Left ventricle myocardium inferior (tissue), 1 donor: ENCODE measurements at regions not wholly inside any gene's neighbourhood (a gene's known extent, or its start where the extent isn't known, plus 50 kb on each side); places are given as distances from the start of the nearest gene placed in this dataset.

Source experiments
- DNase-seq: peaks from one replicate; pipeline ENCODE4 v3.0.0-alpha.2; 2020
- H3K27ac ChIP-seq: fragments of 200-600 bp; replicated peaks from 2 replicates; pipeline ENCODE4 v1.8.0; 2021
- H3K27me3 ChIP-seq: fragments of 200-600 bp; 2 replicates; pipeline ENCODE4 v1.8.0; 2021; ENCODE audit warnings: low read depth
- H3K36me3 ChIP-seq: fragments of 200-600 bp; 2 replicates; pipeline ENCODE4 v1.8.0; 2021
- H3K4me1 ChIP-seq: fragments of 200-600 bp; 2 replicates; pipeline ENCODE4 v1.8.0; 2021
- H3K4me3 ChIP-seq: fragments of 200-600 bp; 2 replicates; pipeline ENCODE4 v1.8.0; 2021; ENCODE audit warnings: mild to moderate bottlenecking, moderate library complexity
- H3K9me3 ChIP-seq: fragments of 200-600 bp; replicated peaks from 2 replicates; pipeline ENCODE4 v1.8.0; 2021
- CTCF ChIP-seq: fragments of 200-600 bp; IDR thresholded peaks from 2 replicates; pipeline ENCODE4 v1.8.0; 2021; ENCODE audit warnings: antibody characterized with exemption, mild to moderate bottlenecking, borderline replicate concordance
- intact Hi-C: fragments of 100-400 bp; cut with micrococcal nuclease; formaldehyde crosslinking; loops from one replicate; pipeline ENCODE4 v1.11.0; 2022
- donor health status: DM: no; HTN: yes; CAD: no; lungs with severe emphysema.

DNA sequence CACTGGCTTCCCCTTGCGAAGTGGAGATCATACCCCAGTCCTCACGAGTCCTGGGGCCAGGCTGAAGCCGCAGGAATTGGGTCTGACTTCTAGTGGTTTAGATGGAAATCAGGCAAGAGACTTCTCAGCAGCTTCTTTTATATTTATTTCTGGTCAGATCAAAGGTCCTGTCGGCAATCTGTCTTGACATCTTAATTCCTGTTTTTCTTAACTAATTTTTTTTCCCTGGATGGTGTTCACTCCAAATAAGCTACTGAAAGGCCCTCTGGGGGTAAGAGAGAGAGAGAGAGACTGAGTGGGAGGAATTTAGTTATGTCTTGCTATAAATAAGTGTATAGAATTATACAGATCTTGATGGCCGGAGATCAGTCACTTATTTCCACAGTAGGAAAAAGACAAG lies 698.7 kb upstream of the TBX3 start:
- no peaks in the 10 kb centered on the region for H3K9me3 ChIP-seq
- TF ChIP-seq CTCF = no peak
- no peaks in the 10 kb centered on the region for H3K4me1 ChIP-seq
- peaks cover 58% of the 10 kb centered on the region for H3K27me3 ChIP-seq
- no peak for DNase-seq
- H3K27ac ChIP-seq = no peak overlapping the region
- no peaks in the 10 kb centered on the region for H3K36me3 ChIP-seq
- no peak overlapping the region for H3K4me3 ChIP-seq
- intact Hi-C loops = no loop called here

DNA sequence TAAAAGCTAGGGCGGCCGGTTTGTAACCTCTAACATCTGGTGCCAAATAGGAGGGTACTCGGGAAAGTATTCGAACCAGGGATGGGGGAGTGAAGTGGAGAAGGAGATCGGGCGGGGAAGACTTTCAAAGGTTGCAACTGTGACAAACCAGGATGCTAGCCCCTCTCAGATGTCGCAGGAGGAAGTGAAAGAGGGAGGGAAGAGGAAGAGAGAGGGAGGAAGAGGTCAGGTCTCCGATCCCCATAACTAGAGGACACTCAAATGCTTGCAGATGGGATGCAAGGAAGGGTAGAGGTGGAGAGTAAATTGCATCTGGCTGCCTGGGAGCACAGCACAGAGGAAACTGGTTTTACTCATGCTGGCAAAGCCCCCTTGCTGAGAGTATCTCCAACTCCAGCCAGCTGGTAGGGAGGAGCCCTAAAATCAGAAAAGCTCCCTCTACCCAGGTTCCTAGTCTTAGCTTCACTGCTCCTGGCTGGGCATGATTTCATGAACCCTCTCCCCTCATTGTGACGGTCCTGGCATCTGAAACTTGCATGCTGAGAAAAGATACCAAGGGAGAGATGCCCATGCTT lies 696.7 kb upstream of the TBX3 start:
- DNase-seq = no peak
- Histone ChIP-seq H3K9me3 (no peaks in the 10 kb centered on the region), H3K4me1 (no peaks in the 10 kb centered on the region), H3K27ac (no peak overlapping the region), H3K36me3 (no peaks in the 10 kb centered on the region), H3K4me3 (no peak overlapping the region), H3K27me3 (peaks cover 49% of the 10 kb centered on the region)
- intact Hi-C loops = no loop called here
- no peak for TF ChIP-seq CTCF

GRCh38 chr12:115378291-115378690 lies 694.3 kb upstream of the TBX3 start:
- peaks cover 46% of the 10 kb centered on the region for H3K27me3 ChIP-seq
- H3K27ac ChIP-seq = no peak overlapping the region
- no peak for DNase-seq
- no peaks in the 10 kb centered on the region for H3K36me3 ChIP-seq
- no peak for TF ChIP-seq CTCF
- intact Hi-C loops = no loop called here
- no peak overlapping the region for H3K4me3 ChIP-seq
- H3K9me3 ChIP-seq = no peaks in the 10 kb centered on the region
- no peaks in the 10 kb centered on the region for H3K4me1 ChIP-seq

DNA sequence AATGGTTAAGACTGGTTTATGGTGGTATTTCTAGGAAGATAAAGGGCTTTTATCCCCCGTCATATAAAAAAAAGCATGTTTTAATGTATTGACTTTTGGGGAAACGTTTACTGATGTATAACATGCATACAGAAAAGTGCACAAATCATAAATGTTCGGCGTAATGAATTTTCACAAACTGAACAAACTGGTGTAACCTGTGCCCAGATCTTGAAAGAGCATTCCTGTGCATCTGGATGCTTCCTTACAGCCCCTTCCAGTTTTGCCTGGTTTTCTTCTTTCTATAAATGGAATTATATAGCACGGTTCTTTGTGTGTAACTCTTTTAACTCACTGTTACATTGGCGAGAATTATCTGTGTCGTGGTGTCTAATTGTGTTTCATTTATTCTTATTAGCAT lies 693.8 kb upstream of the TBX3 start:
- no peaks in the 10 kb centered on the region for H3K9me3 ChIP-seq
- no peaks in the 10 kb centered on the region for H3K36me3 ChIP-seq
- intact Hi-C loops = no loop called here
- no peak overlapping the region for H3K4me3 ChIP-seq
- H3K4me1 ChIP-seq = no peaks in the 10 kb centered on the region
- H3K27ac ChIP-seq = no peak overlapping the region
- no peak for DNase-seq
- peaks cover 46% of the 10 kb centered on the region for H3K27me3 ChIP-seq
- no peak for TF ChIP-seq CTCF

DNA sequence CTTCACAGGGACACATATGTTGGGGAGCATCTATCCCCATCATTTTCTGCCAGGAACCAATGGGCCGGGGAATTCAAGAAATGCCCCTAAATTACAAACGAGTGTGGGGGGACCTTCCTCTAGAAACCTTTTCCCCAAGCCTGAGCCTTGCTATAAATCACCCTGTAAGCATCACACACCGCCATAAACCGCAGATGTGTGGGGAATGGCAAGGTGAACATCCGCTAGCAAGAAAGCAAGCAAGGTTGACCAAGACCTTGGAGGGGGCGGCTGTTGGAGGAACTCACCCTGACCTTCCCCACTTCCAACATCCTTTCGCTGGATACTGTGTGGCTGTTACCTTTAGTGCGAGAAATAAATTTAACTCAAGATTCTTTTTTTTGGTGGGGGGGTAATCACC lies 693.3 kb upstream of the TBX3 start:
- no peak for TF ChIP-seq CTCF
- Histone ChIP-seq H3K9me3 (no peaks in the 10 kb centered on the region), H3K4me3 (no peak overlapping the region), H3K4me1 (no peaks in the 10 kb centered on the region), H3K36me3 (no peaks in the 10 kb centered on the region), H3K27ac (no peak overlapping the region), H3K27me3 (peaks cover 42% of the 10 kb centered on the region)
- no peak for DNase-seq
- intact Hi-C loops = no loop called here
